ENCODE measurements at regions not wholly inside any gene's neighbourhood (a gene's known extent, or its start where the extent isn't known, plus 50 kb on each side); places are given as distances from the start of the nearest gene placed in this dataset.

- TF ChIP-seq YY1 (IDR thresholded peaks at IDR 0.05; ENCODE audit: insufficient read depth, insufficient read length) (no peak), SUZ12 (IDR thresholded peaks at IDR 0.05; ENCODE audit: extremely low read depth, insufficient read depth, insufficient read length) (no peak), ZNF274 (IDR thresholded peaks at IDR 0.05; ENCODE audit: low read depth, low read length) (no peak)
Observed at GRCh38 chr4:106652095-106652494, 283.5 kb upstream of the GIMD1 start.
